ENCODE measurements at regions not wholly inside any gene's neighbourhood (a gene's known extent, or its start where the extent isn't known, plus 50 kb on each side); places are given as distances from the start of the nearest gene placed in this dataset.
"Not testable (repeated sequence)": the region's sequence is repeated elsewhere in the genome, so short reads cannot be mapped to it uniquely, and the experiment has no call there.

DNA sequence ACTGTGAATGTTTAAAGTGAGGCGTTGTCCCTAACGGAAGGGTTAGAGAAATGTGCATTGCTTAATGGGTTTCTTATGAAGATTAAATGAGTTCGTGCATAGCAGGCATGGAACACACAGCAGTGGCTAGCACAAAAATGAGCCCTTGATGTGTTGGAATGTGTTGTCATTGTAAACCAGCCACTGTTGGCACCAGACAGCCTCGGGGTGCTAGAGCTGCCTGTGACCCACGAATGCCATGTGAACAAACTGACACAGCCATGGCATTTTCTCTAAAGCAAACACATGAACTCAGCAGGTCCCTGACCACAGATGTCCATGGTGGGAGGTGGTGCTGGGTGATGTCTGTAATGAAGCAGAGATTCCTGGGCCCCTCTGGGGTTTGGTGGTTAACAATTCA is 111.1 kb upstream of the DPP6 start:
- Mint-ChIP-seq H3K4me3 (no peak overlapping the region), H3K27me3 (no peaks in the 10 kb centered on the region), H3K9me3 (peaks cover 7% of the 10 kb centered on the region), H3K4me1 (no peaks in the 10 kb centered on the region), H3K27ac (no peak overlapping the region), H3K36me3 (ENCODE audit: low read depth) (no peaks in the 10 kb centered on the region)
- no peak for DNase-seq
- POLR2A ChIA-PET = no interaction called here
- CTCF ChIA-PET = no interaction called here

DNA sequence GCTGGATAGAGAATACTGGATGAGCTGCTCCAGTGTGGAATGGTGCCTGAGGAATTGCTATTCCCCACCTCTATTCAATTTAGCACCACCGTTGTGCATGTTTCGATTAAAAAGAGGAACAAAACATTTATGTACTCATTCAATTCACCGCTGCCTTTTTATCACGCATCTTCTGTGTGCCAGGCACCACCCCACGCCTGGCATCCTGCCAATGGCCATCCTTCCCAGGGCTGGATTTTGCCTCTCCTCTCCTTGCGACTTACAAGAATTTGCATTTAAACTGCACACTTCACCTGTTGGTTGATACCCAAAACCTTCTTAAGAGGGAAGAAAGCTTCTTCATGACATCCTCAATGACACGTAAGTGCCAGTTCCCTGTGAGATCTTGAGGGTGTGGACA is 110.2 kb upstream of the DPP6 start:
- CTCF ChIA-PET = no interaction called here

DNA sequence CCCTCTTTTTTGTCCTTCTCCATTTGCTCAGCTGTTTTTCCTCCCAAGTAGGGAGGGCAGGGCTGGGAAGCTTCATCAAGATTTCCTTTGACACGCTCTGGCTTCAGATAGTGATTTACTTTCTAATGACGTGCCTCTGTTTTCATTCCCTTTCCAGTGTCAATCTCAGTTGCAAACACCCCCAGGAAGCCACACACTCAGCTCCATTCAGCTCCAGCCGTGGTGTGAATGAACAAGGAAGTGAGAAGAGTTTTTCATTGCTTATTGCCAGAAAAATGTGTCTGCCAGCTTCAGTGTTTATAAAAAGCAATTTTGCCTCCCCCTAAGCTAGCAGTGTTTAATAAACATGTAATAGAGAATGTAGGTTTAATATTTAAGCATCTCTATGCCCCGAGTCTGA is 108.7 kb upstream of the DPP6 start:
- DNase-seq = no peak
- no peaks in the 10 kb centered on the region for H3K36me3 Mint-ChIP-seq (ENCODE audit: low read depth)
- no peak overlapping the region for H3K4me3 Mint-ChIP-seq

More for the DNA sequence above, 110.2 kb upstream of the DPP6 start:
- H3K27ac Mint-ChIP-seq = no peak overlapping the region
- POLR2A ChIA-PET = no interaction called here
- H3K4me1 Mint-ChIP-seq = no peaks in the 10 kb centered on the region
- no peaks in the 10 kb centered on the region for H3K36me3 Mint-ChIP-seq (ENCODE audit: low read depth)
- H3K4me3 Mint-ChIP-seq = no peak overlapping the region
- peaks cover 5% of the 10 kb centered on the region for H3K9me3 Mint-ChIP-seq
- H3K27me3 Mint-ChIP-seq = no peaks in the 10 kb centered on the region
- DNase-seq = no peak

DNA sequence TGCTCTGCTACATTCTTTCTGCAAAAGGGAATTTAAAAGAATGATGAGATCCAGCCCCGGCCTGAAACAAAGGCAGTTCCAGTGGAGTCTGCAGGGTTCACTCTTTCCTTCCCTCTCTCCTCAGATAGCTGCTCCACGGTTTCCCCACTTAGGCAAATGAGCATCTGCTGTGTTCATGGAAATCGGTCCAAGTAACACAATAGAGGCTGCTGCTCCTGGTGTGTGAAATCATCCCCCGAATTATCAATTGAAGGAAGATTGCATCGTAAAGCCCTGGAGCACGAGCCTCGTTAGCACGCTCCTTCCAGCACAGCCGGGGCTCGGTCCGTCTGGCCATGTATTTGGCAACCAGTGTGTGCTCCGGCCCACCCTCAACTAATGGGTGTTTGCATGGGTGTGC is 108.3 kb upstream of the DPP6 start:
- CTCF ChIA-PET = no interaction called here
- H3K4me3 Mint-ChIP-seq = no peak overlapping the region
- H3K27me3 Mint-ChIP-seq = no peaks in the 10 kb centered on the region
- H3K27ac Mint-ChIP-seq = no peak overlapping the region
- peaks cover 3% of the 10 kb centered on the region for H3K9me3 Mint-ChIP-seq
- DNase-seq = no peak
- H3K4me1 Mint-ChIP-seq = no peaks in the 10 kb centered on the region
- POLR2A ChIA-PET = no interaction called here
- H3K36me3 Mint-ChIP-seq (ENCODE audit: low read depth) = no peaks in the 10 kb centered on the region

More for the DNA sequence above, 108.7 kb upstream of the DPP6 start:
- Mint-ChIP-seq H3K27me3 (no peaks in the 10 kb centered on the region), H3K4me1 (no peaks in the 10 kb centered on the region), H3K27ac (no peak overlapping the region), H3K9me3 (peaks cover 3% of the 10 kb centered on the region)
- ChIA-PET POLR2A (no interaction called here), CTCF (no interaction called here)

DNA sequence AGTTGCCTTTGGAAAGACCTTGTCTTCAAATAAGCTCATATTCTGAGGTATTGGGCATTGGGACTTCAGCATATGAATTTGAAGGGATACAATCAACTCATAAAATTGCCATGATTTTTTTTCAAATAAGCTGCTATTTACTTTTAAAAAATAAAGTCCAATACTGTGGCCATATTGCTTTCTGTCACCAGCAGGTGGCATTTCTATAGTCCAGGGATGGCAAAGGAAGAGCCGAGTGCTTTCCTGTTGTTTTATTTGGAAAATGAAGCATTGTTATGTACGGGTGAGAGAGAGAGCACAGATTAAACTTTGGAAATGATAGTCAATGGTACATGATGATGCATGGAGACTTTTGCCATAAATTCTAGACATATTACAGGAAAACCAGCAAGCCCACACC is 104.1 kb upstream of the DPP6 start:
- Mint-ChIP-seq H3K4me1 (no peaks in the 10 kb centered on the region), H3K4me3 (no peak overlapping the region), H3K27me3 (no peaks in the 10 kb centered on the region), H3K36me3 (ENCODE audit: low read depth) (no peaks in the 10 kb centered on the region), H3K9me3 (peaks cover 3% of the 10 kb centered on the region), H3K27ac (no peak overlapping the region)
- DNase-seq = no peak
- ChIA-PET CTCF (no interaction called here), POLR2A (no interaction called here)

DNA sequence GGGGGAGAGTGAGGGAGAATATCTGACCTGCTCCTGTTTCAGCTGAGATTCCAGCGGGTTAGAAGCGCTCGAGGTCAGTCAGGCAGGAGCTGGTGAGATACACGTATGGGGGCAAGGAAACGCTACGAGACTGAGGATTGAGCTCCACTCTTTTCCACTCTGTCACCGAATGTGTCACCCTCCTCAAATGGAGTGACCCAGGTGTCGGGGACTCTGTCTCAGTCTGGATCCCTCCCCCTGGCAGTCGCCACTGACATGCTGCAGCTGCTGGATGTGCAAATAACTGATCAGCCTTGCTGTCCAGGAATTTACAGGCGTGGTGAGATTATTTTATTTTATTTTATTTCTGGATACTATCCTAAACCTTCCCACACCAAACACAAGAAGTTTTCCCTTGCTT is 100.9 kb upstream of the DPP6 start:
- ChIA-PET CTCF (interaction anchor here (1.4 kb wide), 1 partner anchor 16 kb away, joined by 3 read pairs; no protein-coding TSS in a partner anchor), POLR2A (no interaction called here)
- no peaks in the 10 kb centered on the region for H3K27me3 Mint-ChIP-seq
- H3K4me3 Mint-ChIP-seq = no peak overlapping the region
- H3K4me1 Mint-ChIP-seq = no peaks in the 10 kb centered on the region
- DNase-seq = no peak
- no peak overlapping the region for H3K27ac Mint-ChIP-seq
- no peaks in the 10 kb centered on the region for H3K36me3 Mint-ChIP-seq (ENCODE audit: low read depth)
- peaks cover 4% of the 10 kb centered on the region for H3K9me3 Mint-ChIP-seq

DNA sequence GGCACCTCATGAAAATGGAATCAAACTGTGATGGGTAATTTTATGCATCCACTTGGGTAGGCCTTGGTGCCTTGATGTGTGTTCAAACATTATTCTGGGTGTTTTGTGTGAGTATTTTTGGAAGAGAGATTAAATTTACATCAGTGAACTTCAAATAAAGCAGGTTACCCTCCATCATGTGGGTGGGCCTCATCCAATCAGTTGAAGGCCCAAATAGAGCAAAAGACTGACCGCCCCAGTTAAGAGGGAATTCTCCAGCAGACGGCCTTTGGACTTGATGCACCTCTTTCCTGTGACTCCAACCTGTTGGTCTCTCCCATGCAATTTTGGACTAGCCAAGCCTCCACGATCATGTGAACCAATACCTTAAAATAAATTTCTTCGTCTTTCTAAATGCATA is 97.7 kb upstream of the DPP6 start:
- POLR2A ChIA-PET = no interaction called here
- DNase-seq = no peak
- peaks cover 1% of the 10 kb centered on the region for H3K9me3 Mint-ChIP-seq
- H3K4me1 Mint-ChIP-seq = no peaks in the 10 kb centered on the region
- no peak overlapping the region for H3K27ac Mint-ChIP-seq
- no peaks in the 10 kb centered on the region for H3K27me3 Mint-ChIP-seq
- no peaks in the 10 kb centered on the region for H3K36me3 Mint-ChIP-seq (ENCODE audit: low read depth)
- CTCF ChIA-PET = no interaction called here
- no peak overlapping the region for H3K4me3 Mint-ChIP-seq

DNA sequence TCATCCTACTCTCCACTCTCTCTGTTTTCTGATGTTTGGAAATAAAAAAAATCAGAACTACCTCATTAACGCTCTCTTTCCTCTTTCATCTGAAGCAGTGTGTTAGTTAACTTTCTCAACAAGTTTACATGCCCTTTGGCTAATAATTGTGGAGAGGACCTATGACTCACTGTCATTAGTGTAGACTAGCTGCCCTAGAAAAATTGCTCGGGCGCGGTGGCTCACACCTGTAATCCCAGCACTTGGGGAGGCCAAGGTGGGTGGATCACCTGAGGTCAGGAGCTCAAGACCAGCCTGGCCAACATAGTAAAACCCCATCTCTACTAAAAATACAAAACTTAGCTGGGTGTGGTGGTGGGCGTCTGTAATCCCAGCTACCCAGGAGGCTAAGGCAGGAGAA is 94.5 kb upstream of the DPP6 start:
- H3K4me3 Mint-ChIP-seq; H3K4me1 Mint-ChIP-seq; POLR2A ChIA-PET; DNase-seq; H3K27me3 Mint-ChIP-seq; H3K36me3 Mint-ChIP-seq (ENCODE audit: low read depth); H3K9me3 Mint-ChIP-seq; H3K27ac Mint-ChIP-seq; CTCF ChIA-PET: not testable (repeated sequence)

DNA sequence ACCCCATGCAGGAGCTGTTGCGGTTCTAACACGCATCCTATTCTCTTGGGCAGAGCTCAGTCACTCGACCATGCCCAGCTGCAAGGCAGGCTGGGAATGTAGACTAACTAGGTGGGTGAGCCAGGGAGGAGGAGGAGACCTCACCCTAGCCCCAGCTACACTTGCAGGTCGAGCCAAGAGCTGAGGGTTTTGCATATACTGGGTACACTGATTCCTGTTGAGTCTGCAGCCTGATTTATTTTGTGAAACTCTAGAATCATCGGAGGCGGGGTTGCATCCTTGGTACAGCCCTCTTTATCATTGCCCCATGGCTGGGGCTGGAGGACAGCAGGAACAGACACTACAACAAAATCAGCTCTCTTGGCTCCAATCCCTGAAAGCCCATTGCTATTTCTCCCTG is 93.8 kb upstream of the DPP6 start:
- POLR2A ChIA-PET; H3K27ac Mint-ChIP-seq; DNase-seq; CTCF ChIA-PET; H3K27me3 Mint-ChIP-seq; H3K4me3 Mint-ChIP-seq; H3K9me3 Mint-ChIP-seq; H3K36me3 Mint-ChIP-seq (ENCODE audit: low read depth); H3K4me1 Mint-ChIP-seq: not testable (repeated sequence)

DNA sequence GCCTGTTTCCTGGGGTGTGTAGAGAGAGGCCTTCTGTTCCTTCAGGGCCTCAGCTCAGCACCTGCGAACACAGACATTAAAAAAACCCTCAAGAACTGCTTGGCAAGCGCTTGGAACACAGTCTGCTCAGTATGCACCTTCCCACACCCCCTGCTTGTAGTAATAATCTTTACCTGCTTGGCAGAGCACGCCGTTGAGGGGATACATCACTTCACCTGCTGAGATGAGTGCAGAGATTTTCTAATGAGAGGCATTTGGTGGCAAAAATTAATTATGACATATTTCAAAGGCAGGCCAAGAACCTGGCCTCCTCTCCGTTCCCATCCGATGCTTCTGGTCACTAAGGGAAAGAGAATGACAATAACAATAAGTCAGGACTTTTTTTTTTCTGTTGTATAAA is 93.4 kb upstream of the DPP6 start:
- H3K4me3 Mint-ChIP-seq; H3K9me3 Mint-ChIP-seq; H3K27me3 Mint-ChIP-seq; H3K36me3 Mint-ChIP-seq (ENCODE audit: low read depth); H3K4me1 Mint-ChIP-seq; CTCF ChIA-PET; DNase-seq; H3K27ac Mint-ChIP-seq; POLR2A ChIA-PET: not testable (repeated sequence)

DNA sequence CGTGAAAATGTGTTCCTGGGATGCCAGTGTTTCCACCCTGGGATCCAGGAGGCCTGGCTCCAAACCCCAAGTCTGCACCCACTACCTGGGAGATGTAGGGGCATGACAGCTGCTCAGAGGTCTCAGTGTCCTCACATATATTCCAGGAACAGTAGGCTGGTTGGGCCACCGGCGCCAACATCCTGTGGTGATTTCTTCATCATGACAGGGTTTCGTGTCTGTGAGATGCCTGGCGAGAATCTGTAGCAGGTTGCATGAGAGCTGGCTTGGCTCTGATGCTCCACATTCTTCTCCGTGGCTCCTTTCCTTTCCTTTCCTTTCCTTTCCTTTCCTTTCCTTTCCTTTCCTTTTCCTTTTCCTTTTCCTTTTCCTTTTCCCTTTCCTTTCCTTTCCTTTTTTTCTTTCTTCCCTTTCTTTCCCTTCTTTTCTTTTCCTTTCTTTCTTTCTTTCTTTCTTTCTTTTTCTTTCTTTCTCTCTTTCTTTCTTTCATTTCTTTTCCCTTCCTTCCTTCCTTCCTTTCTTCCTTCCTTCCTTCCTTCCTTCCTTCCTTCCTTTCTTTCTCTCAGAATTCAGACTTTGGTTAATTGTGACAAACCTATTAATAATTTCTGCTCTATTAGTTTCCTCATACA is 87.6 kb upstream of the DPP6 start:
- H3K27me3 Mint-ChIP-seq; H3K27ac Mint-ChIP-seq; H3K9me3 Mint-ChIP-seq; CTCF ChIA-PET; H3K4me3 Mint-ChIP-seq; POLR2A ChIA-PET; H3K36me3 Mint-ChIP-seq (ENCODE audit: low read depth); H3K4me1 Mint-ChIP-seq; DNase-seq: not testable (repeated sequence)

DNA sequence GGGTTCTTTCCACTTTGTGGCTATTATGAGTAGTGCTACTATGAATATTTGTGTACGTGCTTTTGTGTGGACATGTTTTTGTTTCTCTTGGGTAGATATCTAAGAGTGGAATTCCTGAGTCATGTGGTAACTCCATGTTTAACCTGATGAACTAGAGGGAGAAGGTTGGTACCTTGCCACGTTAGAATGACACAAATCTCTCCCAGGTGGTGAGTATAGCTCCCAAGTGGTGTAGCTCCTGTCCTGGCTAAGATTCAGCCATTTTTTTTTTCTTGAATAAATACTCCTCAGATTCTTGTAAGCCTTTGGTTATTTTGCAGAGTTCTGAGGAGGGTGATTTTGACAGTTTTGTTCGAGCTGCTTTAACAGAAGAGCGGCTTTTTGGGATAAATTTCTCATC is 83.2 kb upstream of the DPP6 start:
- H3K4me3 Mint-ChIP-seq; CTCF ChIA-PET; H3K27me3 Mint-ChIP-seq; H3K9me3 Mint-ChIP-seq; H3K27ac Mint-ChIP-seq; DNase-seq; POLR2A ChIA-PET; H3K36me3 Mint-ChIP-seq (ENCODE audit: low read depth); H3K4me1 Mint-ChIP-seq: not testable (repeated sequence)

DNA sequence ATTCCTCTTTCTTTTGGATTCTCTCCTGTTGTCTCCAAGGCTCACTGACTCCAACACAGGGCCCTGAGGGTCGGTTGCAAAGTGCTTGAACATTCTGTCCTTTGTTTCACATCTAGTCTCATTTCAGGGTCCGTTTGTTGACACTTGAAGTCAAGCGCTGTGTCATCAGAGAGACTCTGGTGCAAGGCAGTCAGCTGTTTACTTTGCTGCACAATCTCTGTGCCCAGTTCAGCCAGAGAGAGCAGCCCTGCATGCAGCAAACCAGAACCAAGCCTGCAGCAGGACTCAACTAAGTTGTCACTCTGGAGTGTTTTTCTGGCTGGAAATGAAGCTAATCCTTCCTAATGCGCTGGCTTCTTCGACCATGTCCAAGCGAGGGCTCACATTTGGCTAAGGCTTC is 77.6 kb upstream of the DPP6 start:
- CTCF ChIA-PET; H3K27me3 Mint-ChIP-seq; POLR2A ChIA-PET; H3K4me1 Mint-ChIP-seq; H3K27ac Mint-ChIP-seq; H3K36me3 Mint-ChIP-seq (ENCODE audit: low read depth); H3K9me3 Mint-ChIP-seq; H3K4me3 Mint-ChIP-seq; DNase-seq: not testable (repeated sequence)

DNA sequence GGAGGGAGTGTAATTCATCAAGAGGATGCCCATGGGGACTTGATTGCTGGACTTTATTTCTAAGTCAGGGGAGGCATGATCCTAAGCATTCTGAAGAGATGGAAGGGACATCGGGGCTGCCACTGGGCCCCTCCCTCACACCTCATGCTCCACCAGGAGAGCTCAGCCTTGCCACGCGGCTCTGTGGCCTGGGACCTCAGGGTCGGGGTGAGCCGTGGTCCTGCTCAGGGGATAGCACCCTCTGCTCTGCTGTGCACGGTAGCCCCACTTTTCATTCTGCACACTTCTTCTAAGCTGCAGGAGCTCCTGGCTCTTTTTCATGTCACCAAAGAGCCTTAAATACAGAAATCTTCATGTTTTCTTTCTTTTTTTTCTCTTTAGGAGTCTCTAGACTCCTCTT is 75.5 kb upstream of the DPP6 start:
- H3K27me3 Mint-ChIP-seq; H3K27ac Mint-ChIP-seq; H3K4me3 Mint-ChIP-seq; H3K4me1 Mint-ChIP-seq; H3K9me3 Mint-ChIP-seq; POLR2A ChIA-PET; H3K36me3 Mint-ChIP-seq (ENCODE audit: low read depth); DNase-seq: not testable (repeated sequence)
- CTCF ChIA-PET = interaction anchor here (0.6 kb wide), 1 partner anchor 257 kb away, joined by 3 read pairs; no protein-coding TSS in a partner anchor

DNA sequence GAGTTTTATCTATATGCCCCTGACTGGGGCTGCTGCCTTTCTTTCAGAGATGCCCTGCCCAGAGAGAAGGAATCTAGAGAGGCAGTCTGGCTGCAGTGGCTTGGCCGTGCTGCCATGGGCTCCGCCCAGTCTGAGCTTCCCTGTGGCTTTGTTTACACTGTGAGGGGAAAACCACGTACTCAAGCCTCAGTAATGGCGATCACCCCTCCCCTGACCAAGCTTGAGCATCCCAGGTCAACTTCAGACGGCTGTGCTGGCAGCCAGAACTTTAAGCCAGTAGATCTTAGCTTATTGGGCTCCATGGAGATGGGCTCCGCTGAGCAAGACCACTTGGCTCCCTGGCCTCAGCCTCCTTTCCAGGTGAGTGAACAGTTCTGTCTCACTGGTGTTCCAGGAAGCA is 69.0 kb upstream of the DPP6 start:
- not testable (repeated sequence) for H3K4me3 Mint-ChIP-seq, H3K27me3 Mint-ChIP-seq

More for the DNA sequence above, 69.0 kb upstream of the DPP6 start:
- H3K36me3 Mint-ChIP-seq (ENCODE audit: low read depth); H3K9me3 Mint-ChIP-seq; DNase-seq; H3K27ac Mint-ChIP-seq; H3K4me1 Mint-ChIP-seq; POLR2A ChIA-PET; CTCF ChIA-PET: not testable (repeated sequence)

Data from activated CD4-positive, alpha-beta T cell treated with anti-CD3 and anti-CD28 coated beads, Interleukin-2, amount 10 ng/mL, durations not matched to agents 7 days and 5 days (primary cell).